ENCODE measurements at regions not wholly inside any gene's neighbourhood (a gene's known extent, or its start where the extent isn't known, plus 50 kb on each side); places are given as distances from the start of the nearest gene placed in this dataset.

DNA sequence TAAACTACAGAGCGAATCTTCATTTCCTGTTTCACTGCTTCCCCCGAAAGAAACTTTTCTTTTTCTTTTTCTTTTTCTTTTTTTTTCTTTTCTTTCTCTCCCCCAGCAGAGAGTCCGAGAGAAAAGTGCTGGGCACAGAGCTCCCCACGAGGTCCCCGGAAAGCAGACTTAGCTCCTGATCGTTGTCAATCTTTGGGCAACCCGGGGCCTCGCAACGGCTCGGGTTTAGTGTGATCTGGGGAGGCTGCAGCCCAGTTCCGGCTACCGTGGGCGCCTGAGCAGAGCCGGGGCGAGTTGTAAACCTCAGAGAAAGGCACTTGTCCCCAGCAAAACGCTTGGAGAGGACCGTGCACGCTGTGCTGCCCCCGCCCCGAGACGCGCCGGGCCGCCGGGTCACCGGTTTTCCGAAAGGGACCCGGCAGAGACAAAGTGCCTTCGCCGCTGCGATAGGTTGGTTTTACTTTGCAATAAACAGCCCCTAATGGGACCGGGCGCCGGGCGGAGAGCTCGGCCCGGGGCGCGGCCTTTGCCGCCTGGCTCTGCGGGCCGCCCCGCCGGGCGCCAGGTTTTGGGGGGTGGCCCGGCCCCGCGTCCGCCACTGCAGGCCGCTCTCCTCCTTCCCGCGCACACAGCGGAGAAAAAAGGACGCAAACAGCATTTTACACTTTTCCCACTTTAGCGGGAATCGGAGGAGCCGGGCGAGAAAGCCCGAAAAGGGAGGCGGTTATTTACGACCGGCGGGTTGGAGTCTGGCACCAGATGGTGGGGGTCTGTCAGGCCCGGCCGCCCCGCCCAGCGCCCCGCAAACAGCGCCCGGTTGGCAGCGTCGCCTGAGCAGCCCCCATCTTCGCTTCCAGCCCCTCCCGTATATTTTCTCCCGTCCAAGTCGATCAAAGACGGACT is 136.0 kb downstream of the INSIG2 start:
- no peak for DNase-seq

DNA sequence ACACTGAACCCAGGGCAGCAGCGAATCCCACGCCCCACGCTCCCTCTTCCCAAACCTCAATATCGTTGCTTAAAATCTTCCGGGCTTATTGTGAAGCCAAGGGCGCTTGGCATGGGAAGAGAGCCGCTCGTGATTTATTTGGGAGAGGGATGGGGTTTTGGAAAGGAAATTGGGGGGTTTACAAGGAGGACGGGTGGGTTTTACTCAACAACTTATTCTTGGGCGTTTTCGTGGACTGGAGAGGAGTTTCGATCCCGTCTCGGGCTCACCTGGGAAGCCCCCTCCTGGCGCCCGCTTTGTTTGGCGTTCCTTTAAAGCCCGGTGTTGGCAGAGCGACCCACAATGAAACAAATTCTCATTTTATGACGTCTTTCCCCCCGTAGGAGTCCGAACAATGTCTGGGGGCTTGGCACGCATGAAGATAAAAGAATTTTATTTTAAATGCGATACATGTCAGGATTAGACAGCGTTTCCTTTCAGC is 135.3 kb downstream of the INSIG2 start:
- DNase-seq: no peak

DNA sequence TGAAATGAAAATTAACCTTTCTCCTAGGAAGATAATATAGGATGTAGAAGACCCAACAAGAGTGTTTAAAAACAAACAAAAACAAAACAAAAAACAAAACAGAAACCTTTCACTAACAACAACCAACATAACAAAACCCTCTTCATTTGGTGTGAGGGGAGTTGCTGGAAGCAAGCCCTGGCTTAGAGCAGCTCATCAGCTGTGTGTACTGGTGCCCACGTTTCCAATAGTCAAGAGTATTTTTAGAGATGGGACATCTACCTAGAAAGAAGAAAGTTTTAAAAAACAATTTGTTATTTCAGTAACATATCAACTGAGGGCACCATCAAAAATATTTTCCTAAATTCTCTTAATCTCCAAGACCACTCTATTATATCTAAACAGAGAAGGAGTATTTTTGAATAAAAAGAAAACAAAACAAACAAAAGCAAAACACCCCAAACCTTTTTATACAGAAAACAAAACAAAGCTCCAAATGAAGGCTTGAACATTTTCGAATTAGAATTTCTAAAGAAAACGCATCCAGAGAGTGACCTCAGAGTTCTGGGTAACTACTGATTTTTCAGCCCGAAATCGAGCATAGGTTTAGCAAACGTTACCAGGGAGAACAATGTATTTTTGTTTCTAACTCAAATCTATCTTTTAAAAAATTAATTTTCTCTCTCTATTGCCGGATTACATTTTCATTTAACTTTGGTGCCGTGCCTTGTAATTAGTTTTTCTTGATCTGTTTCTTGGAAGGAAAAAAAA is 134.6 kb downstream of the INSIG2 start:
- no peak for DNase-seq

DNA sequence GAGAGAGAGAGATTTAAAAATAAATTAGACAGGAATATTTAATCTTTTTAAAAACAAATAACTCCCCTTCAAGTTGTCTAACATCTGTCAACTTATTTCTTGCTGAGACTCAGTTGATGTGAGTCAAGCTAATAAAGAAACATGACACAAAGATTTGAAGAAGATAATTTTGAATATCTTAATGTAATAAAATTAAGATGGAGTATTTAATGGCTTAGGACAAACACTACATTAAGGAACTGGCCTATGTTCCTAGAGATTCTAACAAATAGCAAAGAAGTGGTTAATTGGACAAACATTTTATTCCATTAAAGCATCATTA is 134.0 kb downstream of the INSIG2 start:
- no peak for DNase-seq

DNA sequence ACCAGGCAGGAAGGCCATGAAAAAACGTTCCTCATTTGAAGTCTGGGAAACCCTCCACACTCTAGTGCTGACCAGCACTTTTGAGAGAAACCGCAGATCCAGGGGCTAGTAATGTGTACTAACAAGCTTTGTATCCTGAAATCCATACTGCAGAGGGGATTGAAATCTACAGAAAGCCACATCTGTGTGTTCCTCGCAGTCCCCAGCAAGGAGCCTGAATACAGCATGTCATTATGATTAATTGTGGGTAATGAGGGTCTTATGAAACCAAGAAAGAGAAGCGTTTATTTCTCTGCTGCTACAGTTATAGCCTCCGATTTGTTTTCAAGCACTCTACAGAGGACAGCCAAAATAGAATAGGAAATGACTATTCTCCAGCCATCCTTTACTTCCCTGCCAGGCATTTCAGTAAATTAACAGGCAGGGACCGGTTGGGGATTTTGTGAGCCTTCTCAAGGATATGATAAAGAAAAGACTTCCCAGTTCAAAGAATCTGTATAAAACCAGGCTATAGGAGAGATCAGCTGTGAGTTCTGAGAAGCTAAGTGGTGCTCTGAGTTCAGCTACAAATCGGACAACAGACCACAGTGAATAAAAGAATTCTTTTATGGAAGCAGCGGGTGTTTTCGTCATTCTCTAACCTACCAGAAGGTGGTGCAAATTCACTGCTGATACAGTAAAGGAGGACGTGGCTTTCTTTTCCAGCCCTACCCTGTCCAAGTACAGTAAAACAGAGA is 133.4 kb downstream of the INSIG2 start:
- peak; percentile 41 for DNase-seq

DNA sequence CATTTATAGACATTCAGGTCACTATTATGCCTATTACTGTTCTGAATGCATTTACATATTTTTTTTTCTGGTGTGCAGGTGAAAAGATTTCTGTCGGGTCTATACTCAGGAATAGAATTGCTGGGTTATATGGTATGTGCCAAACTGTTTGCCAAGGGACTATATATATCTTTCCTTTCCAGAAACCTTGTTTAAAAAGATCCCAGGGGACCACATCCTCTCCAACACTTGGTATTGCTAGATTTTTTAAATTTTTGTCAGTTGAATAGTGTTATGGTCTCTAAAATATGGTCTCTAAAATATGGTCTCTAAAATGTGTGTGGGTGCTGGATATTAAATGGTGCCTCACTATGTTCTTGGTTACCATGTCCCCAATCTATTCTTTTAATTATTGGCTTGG is 131.3 kb downstream of the INSIG2 start:
- no peak for DNase-seq

DNA sequence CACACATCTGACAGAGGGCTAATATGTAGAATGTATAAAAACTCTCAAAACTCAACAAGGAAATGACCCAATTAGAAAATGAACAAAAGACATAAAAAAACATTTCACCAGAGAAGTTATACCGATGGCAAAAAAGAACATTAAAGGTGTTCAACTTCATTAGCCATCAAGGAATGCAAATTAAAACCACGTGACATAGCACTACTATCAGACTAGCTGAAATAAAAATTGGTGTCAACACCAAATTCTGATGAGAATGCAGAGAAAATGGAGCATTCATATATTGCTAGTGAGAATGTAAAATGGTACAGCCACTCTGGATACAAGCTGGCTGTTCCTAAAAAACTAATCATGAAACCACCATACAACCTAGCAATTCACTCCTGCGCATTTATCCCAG is 128.0 kb downstream of the INSIG2 start:
- no peak for DNase-seq

DNA sequence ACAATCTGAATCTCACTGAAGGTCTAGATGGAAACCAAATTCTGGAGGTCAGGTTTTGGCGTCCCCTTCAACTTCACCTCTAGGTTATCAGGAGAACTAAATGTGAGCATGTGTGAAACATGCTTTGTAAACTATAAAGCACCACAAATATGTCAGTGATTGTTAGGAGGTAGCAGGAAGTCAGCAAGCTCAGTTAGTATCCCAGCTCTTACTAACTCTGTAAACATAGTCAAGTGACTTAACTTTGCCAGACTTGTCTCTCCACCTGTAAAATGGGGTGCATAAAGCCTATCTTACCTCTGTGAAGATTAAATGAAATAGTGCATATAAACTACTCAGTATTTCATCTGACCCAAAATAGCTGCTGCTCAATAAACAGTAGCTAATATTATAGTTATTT is 121.5 kb downstream of the INSIG2 start:
- no peak for DNase-seq

DNA sequence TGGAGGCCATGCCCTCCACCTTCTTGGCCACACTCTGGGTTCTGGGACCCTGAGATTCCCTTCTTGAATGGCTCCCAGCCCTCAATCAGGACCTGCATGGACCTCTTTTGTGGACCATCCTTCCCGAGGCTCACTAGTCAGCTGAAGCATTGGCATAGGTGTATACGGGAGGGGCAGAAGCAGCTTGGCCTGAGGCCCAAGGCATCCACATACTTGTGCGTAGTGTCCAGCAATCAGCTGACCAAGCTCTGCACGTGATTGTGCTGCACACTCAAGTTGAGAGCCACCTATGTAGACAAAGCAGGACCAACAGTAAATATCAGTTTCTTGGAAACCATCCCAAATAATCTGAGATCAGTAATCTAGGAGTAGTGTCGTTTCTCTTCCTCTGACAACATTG is 119.6 kb downstream of the INSIG2 start:
- DNase-seq: no peak

DNA sequence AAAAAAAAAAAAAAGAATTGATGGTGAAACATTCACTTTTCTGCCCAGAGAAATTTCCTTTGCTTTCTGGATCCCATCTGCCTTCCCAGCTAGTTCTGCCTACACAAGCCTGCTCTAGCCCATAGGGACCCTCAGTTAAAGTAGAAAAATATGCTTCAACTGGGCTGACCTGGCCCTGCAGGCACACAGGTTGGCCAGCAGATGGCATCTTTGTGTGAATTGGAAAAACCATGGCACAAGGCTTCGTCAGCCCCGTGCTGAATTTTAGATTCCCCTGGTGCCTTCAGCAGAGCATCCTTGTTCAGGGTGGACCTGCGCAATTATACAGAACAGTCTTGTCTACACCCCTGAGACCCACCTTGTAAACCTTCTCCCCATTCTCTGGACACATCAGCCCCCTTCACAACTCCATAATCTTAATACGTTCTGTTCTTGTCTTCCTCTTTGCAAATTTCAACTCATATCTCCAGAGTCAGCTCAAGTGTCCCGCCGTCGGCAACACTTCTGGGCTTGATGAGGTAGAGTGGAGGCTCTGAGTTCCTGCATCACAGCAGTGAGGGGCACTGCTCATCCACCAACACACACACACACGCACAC is 114.5 kb downstream of the INSIG2 start:
- peak; percentile 33 for DNase-seq

DNA sequence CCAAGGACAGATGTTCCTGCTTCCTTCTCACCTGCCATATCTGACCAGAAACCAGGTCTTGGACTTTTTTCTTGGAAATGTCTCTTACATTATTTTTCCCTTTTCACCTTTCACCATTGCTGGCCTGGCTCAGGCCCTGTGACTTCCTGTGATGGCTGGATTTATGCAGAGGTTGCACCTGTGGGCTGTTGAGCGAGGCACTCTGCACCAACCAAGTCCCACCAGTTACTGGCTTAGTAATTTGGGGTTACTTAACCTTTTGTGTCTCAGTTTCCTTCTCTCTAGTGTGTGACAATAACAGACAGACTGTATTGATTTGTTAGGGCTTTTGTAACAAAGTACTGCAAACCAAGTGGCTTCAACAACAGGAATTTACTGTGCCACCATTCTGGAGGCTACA is 110.0 kb downstream of the INSIG2 start:
- DNase-seq: no peak

DNA sequence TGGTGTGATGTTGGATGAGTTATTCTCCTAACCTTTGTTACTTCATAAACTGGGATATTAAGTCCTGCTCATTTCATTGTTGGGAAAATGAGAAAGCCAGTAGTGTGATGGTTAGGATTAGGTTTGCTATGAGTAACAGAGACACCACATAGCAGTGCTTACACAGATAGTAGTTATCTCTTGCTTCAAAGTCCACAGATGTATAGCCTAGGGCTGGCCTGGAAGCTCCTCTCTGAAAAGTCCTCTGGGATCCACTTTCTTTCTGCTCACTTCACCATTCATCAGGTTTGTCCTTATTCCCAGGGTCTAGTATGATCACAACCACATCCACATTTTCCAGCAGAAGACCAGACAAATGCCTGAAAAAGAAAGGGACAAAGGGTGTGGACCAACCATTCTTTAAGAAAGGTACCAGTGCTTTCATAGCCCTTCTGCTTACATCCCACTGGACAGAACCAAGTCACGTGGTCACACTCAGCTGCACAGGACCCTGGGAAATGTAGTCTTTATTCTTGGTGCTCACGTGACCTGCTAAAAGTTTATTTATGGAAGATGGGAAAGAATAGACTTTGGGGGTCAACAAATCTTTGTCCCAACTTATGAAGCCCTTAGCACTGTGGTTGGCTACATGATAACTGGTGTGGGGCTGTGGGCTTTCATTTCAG is 108.9 kb downstream of the INSIG2 start:
- DNase-seq: no peak

DNA sequence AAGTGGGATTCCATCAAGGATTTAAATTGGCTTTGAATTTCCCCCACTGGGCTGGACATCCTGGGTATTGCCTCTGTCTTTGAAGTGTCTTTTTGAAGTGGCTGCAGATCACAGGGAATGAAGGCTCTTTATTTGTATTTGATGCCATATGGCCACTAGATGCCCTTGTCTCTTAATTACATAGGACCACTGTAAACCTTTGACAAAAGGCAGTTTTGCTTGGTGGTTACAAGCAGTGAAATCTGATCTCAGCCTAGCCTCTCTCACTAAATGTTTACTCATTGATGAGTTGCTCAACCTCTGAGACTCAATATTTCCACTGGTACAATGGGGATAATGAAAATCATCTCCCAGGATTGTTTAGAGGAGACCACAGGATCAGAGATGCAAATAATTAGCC is 102.2 kb downstream of the INSIG2 start:
- no peak for DNase-seq

DNA sequence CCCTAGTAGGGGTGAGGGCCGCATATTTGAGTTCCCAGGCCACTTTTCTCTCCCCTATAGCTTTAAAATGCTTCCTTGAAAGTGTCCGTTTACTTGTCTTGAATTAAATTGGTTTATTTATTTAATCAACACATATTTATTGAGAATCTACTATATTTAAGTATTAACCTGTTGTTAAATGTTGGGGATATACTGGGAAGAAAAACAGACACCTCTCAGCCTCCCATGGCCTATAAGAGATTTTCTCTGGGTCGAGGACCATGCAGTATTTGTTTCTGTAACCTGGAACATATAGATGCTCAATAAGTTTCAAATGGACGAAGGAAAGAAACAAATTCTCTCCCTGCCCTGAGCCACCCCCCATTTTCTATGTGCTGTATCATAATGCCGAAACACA is 98.6 kb downstream of the INSIG2 start:
- no peak for DNase-seq

DNA sequence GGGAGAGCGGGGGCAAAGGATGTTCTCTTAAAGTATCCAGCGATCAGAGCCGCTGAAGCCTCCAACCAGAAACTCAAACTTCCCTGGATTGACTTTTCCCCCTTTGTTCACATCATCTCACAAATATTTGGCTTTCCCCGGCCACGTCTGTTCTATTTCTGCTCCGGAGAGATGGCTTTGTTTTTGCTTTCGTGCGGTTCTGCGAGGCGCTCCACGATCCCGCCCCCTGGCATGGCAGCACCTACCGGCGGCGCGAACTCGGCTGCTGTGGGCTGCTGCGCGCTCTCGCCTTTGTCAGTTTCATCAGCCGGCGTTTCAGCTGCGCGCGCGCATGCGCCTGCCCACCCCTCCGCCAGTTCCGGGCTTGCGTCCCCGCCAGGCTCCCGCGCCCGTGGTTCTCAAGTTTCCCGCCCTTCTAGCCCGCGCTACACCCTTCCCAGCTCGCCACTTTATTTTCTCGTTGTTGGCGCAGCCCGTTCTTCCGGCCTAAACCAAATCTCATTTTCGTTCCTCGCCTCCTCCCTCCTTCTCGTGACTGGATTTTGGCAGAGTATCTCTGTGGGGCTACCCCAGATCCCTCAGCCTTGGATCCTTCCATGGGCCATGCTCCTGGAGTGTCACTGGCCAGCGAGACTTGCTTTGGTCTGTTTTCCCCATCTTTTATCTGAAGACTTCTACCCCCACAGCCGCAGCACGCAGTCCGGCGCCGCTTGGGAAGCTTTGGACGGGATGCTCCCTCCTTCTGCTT is 98.0 kb downstream of the INSIG2 start:
- peak; percentile 84 for DNase-seq

DNA sequence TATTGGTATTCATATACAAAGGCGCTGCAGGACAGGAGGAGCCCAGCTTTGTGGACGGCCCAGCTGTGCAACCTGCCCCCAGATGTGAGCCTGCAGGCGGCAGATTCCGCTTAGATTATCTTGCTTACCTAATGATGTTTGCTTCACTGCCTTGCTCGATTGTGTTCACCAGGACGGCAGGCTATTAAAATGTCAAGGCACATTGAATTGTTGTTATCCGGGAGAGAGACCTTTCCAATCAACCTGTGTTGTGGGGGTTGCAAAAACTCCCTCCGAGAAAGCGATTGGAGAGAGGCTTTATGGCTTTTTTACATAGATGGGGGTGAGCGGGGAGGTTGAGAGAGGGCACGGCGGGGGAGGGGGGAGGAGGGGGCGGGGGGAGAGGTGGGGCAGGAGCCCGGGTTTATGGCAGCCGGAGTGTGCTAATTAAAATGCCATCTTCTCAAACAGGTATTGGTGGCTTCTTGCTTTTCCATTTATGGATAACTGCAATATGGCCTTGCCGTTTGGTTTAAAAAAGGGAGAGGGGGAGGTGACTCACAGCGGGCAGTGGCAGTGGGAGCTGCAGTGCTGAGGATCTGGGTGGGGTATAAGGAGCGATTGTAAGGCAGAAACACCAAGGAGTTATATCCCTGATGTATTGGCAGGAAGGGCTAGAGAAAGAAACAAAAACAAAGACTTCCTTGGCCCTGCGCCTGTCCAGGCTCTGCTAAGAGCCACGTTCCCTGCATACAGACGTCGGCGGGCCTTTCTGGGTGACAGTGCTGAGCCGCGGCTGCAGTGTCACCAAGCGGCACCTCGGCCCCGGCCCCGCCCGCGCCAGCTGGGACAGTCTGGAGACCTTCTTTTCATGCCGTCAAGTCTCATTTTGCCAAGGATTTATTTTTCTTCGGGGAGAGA is 97.2 kb downstream of the INSIG2 start:
- DNase-seq: peak; percentile 32

DNA sequence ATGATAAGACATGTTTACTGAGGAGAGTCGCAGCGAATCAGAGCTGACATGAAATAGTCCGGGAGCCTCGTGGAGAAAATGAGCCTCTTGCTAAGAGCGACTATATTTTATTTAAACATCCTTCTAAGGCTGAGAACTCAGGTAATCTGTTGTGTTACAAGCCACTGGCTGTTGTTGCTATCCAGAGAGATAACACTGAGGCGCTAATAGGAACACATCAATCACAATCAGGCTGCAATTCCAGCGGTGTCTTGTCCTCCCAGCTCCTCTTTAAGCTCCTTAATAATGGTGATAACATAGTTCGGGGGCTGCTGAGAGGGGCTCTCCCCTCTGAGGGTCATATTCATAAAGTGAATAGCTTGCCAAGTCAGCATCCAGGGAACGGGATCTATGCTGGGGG is 95.1 kb downstream of the INSIG2 start:
- DNase-seq: no peak

DNA sequence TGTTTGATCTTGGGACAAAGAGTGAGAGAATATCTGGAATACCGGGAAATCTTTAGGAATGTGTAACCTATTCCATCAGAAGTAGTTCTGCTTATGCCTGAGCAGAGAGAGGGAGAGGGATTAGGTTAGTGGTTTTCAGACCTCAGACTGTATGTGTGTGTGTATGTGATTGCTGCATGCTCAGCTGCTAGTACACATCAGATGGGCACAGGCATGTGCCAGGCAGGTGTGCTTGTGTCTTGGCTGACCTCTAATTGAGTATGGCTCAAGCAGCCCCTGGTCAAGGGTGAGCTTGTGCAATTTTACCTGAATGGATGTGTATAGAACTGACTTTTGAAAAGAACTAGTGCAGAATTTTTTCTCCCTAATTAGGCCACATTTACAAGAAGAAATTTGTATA is 91.2 kb downstream of the INSIG2 start:
- DNase-seq: no peak

DNA sequence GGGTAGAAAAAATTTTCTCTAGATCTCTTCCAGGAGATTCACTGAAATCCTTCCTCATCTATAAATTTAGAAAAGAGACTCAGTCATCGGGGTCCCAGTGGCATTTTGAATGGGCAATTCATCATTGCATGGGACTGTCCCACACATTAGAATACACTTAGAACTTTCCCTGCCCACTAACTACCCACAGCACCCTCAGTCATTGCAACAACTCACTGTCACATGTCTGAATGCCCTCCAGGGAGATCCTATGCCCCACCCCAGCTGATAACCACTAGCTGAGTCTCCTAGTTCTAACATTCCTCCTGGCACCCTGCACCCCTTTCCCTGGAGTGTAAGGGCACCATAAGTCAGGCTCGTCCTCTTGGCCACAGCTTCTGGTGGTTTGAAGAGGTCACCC is 89.6 kb downstream of the INSIG2 start:
- peak; percentile 13 for DNase-seq

DNA sequence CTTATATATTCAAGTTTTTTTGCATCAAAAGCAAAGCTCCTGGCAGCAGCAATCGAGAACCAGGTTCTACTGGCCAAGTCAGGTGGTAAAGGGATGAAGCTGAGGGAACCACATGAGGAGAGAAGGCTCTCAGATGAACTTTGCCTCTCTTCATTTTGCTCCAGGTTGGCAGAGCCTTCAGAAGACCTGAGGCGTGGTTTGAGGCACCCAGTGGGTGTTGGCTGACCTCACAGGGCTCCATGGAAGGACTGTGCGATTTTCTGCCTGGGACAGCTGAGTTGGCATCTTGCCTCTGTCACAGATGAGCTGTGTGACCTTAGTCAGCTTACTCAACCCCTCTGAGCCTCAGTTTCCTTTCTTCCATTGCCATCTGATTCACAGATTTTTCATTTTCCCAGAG is 89.0 kb downstream of the INSIG2 start:
- no peak for DNase-seq

DNA sequence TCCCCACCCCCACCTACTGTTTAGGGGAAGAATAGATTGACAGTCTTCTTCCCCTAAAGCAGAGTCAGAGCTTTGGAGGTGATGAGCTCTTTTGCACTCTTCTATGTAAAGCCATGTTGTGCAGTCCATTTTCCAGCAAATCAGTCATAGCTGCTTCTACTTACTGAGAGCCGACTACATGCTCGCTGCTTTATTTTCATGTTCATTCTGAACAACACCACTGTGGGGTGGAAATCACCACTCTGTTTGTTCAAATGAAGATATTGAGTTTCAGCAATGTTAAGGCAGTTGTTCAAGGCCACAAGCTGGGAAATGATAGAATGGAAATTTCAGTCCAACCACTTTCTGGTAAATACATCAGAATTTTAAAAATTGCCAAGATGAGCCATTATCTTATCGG is 88.3 kb downstream of the INSIG2 start:
- no peak for DNase-seq
